Caco-2 (cell line): ENCODE measurements at regions not wholly inside any gene's neighbourhood (a gene's known extent, or its start where the extent isn't known, plus 50 kb on each side); places are given as distances from the start of the nearest gene placed in this dataset.

Experiments
- BruUV-seq: library from RNA; stranded (reverse); fragments of 400-500 nt; replicated peaks from 2 replicates; lab custom pipeline; 2021; lab: Mats Ljungman, UMichigan
- CTCF ChIA-PET: fragments of 300-600 bp; sonication (Branson Sonifier 250); formaldehyde crosslinking; loops from one replicate; lab custom pipeline; 2022; ENCODE audit warnings: antibody characterized with exemption; lab: Charles Lee
- POLR2A ChIA-PET: fragments of 300-600 bp; sonication (Branson Sonifier 250); formaldehyde crosslinking; loops from one replicate; lab custom pipeline; 2022; ENCODE audit warnings: antibody characterized with exemption; lab: Charles Lee
- DNase-seq, 2 experiments: peaks; one replicate each; pipeline versions ENCODE4 v3.0.0 to v3.0.0-alpha.2; 2020 to 2022
- H3K27me3 ChIP-seq: replicated peaks from 2 replicates; pipeline ENCODE4 v1.6.0; 2011; ENCODE audit warnings: low read length; ENCODE audit not compliant: control insufficient read depth, insufficient read depth
- H3K36me3 ChIP-seq: 2 replicates; pipeline ENCODE4 v1.5.1; 2011; ENCODE audit warnings: low read length; ENCODE audit not compliant: control insufficient read depth, insufficient read depth
- H3K4me1 ChIP-seq: fragments of 250-450 bp; sonication (Bioruptor Pico); 2 replicates; pipeline ENCODE4 v1.5.1; 2020; ENCODE audit warnings: mild to moderate bottlenecking
- H3K4me3 ChIP-seq: 2 replicates; pipeline ENCODE4 v1.5.1; 2011; ENCODE audit warnings: low read depth, mild to moderate bottlenecking, control low read depth, low read length
- H3K9me3 ChIP-seq: fragments of 250-450 bp; sonication (Bioruptor Pico); 2 replicates; pipeline ENCODE4 v1.5.1; 2020; ENCODE audit warnings: mild to moderate bottlenecking, moderate library complexity
- H3K27ac Mint-ChIP-seq: one replicate; pipeline ENCODE4 v1.8.0; 2022; ENCODE audit warnings: mixed read lengths; ENCODE audit not compliant: unreplicated experiment
- H3K27me3 Mint-ChIP-seq: one replicate; pipeline ENCODE4 v1.8.0; 2022; ENCODE audit warnings: mixed read lengths; ENCODE audit not compliant: insufficient read depth, unreplicated experiment
- H3K36me3 Mint-ChIP-seq: one replicate; pipeline ENCODE4 v1.8.0; 2022; ENCODE audit warnings: mild to moderate bottlenecking, mixed read lengths; ENCODE audit not compliant: insufficient read depth, unreplicated experiment
- H3K4me1 Mint-ChIP-seq: one replicate; pipeline ENCODE4 v1.8.0; 2022; ENCODE audit warnings: low read depth, mixed read lengths; ENCODE audit not compliant: unreplicated experiment
- H3K4me3 Mint-ChIP-seq: one replicate; pipeline ENCODE4 v1.8.0; 2022; ENCODE audit warnings: mild to moderate bottlenecking, moderate library complexity, mixed read lengths; ENCODE audit not compliant: unreplicated experiment
- H3K9me3 Mint-ChIP-seq: one replicate; pipeline ENCODE4 v1.8.0; 2022; ENCODE audit warnings: mixed read lengths; ENCODE audit not compliant: unreplicated experiment
- CTCF ChIP-seq, 2 experiments: fragments of 200-600 bp in 1 of 2; IDR thresholded peaks; 1 replicate in 1 of 2; 2 replicates in 1 of 2; pipeline versions ENCODE4 v1.5.1 to v1.8.0; 2011 to 2022; ENCODE audit warnings: antibody characterized with exemption in 1 of 2, control low read depth in 1 of 2, inconsistent platforms in 1 of 2, low read depth in 1 of 2, low read length in 1 of 2, mild to moderate bottlenecking in 1 of 2, moderate library complexity in 1 of 2; ENCODE audit not compliant: insufficient read depth in 1 of 2, severe bottlenecking in 1 of 2, unreplicated experiment in 1 of 2
- intact Hi-C: fragments of 100-400 bp; cut with micrococcal nuclease; formaldehyde crosslinking; loops from one replicate; pipeline ENCODE4 v1.10.0; 2022; ENCODE audit not compliant: unreplicated experiment

- no peaks in the 10 kb centered on the region for H3K27me3 Mint-ChIP-seq
- peak in 1 of 2 experiments; percentile 1 for DNase-seq
- CTCF ChIA-PET: no interaction called here
Measured at GRCh38 chrX:88135735-88136134, 611.3 kb upstream of the CPXCR1 start.

GRCh38 chrX:88136328-88136727, 610.7 kb upstream of the CPXCR1 start:
- H3K4me1 Mint-ChIP-seq: no peaks in the 10 kb centered on the region
- Histone ChIP-seq H3K4me3 (no peak overlapping the region), H3K36me3 (no peaks in the 10 kb centered on the region), H3K9me3 (no peaks in the 10 kb centered on the region), H3K4me1 (no peaks in the 10 kb centered on the region), H3K27me3 (no peaks in the 10 kb centered on the region)
- no peak overlapping the region for H3K27ac Mint-ChIP-seq
- ChIA-PET CTCF (no interaction called here), POLR2A (no interaction called here)
- no peaks in the 10 kb centered on the region for H3K27me3 Mint-ChIP-seq
- intact Hi-C loops: loop anchor here (1.0 to 10.0 kb wide), 3 partner anchors 162 to 477 kb away; no protein-coding TSS in a partner anchor
- H3K4me3 Mint-ChIP-seq: no peak overlapping the region
- DNase-seq: no peak
- H3K9me3 Mint-ChIP-seq: no peaks in the 10 kb centered on the region
- no peaks in the 10 kb centered on the region for H3K36me3 Mint-ChIP-seq
- no peak for TF ChIP-seq CTCF (IDR thresholded peaks at IDR 0.05; ENCODE audit: insufficient read depth in 1 of 2, low read depth in 1 of 2, low read length in 1 of 2, severe bottlenecking in 1 of 2, unreplicated experiment in 1 of 2)
- no TSS peak for BruUV-seq

More at GRCh38 chrX:88135735-88136134, 611.3 kb upstream of the CPXCR1 start:
- no peaks in the 10 kb centered on the region for H3K4me1 Mint-ChIP-seq
- intact Hi-C loops: loop anchor here (1.0 to 10.0 kb wide), 3 partner anchors 161 to 478 kb away; no protein-coding TSS in a partner anchor
- TF ChIP-seq CTCF (IDR thresholded peaks at IDR 0.05; ENCODE audit: insufficient read depth in 1 of 2, low read depth in 1 of 2, low read length in 1 of 2, severe bottlenecking in 1 of 2, unreplicated experiment in 1 of 2): peak in 1 of 2 experiments; percentile 15
- Histone ChIP-seq H3K4me1 (no peaks in the 10 kb centered on the region), H3K9me3 (no peaks in the 10 kb centered on the region), H3K4me3 (no peak overlapping the region), H3K36me3 (no peaks in the 10 kb centered on the region), H3K27me3 (no peaks in the 10 kb centered on the region)
- H3K4me3 Mint-ChIP-seq: no peak overlapping the region
- POLR2A ChIA-PET: no interaction called here
- no peak overlapping the region for H3K27ac Mint-ChIP-seq
- no TSS peak for BruUV-seq
- no peaks in the 10 kb centered on the region for H3K36me3 Mint-ChIP-seq
- no peaks in the 10 kb centered on the region for H3K9me3 Mint-ChIP-seq

GRCh38 chrX:88146577-88146976, 600.4 kb upstream of the CPXCR1 start:
- TF ChIP-seq CTCF (IDR thresholded peaks at IDR 0.05; ENCODE audit: insufficient read depth in 1 of 2, low read depth in 1 of 2, low read length in 1 of 2, severe bottlenecking in 1 of 2, unreplicated experiment in 1 of 2): no peak
- H3K36me3 Mint-ChIP-seq: no peaks in the 10 kb centered on the region
- no peaks in the 10 kb centered on the region for H3K4me1 Mint-ChIP-seq
- Histone ChIP-seq H3K27me3 (no peaks in the 10 kb centered on the region), H3K9me3 (no peaks in the 10 kb centered on the region), H3K4me1 (no peaks in the 10 kb centered on the region), H3K4me3 (no peak overlapping the region), H3K36me3 (no peaks in the 10 kb centered on the region)
- H3K4me3 Mint-ChIP-seq: no peak overlapping the region
- intact Hi-C loops: no loop called here
- CTCF ChIA-PET: no interaction called here
- H3K27me3 Mint-ChIP-seq: no peaks in the 10 kb centered on the region
- BruUV-seq: no TSS peak
- no peak overlapping the region for H3K27ac Mint-ChIP-seq
- no peaks in the 10 kb centered on the region for H3K9me3 Mint-ChIP-seq
- POLR2A ChIA-PET: no interaction called here
- DNase-seq: no peak
